ENCODE measurements at regions not wholly inside any gene's neighbourhood (a gene's known extent, or its start where the extent isn't known, plus 50 kb on each side); places are given as distances from the start of the nearest gene placed in this dataset.

DNA sequence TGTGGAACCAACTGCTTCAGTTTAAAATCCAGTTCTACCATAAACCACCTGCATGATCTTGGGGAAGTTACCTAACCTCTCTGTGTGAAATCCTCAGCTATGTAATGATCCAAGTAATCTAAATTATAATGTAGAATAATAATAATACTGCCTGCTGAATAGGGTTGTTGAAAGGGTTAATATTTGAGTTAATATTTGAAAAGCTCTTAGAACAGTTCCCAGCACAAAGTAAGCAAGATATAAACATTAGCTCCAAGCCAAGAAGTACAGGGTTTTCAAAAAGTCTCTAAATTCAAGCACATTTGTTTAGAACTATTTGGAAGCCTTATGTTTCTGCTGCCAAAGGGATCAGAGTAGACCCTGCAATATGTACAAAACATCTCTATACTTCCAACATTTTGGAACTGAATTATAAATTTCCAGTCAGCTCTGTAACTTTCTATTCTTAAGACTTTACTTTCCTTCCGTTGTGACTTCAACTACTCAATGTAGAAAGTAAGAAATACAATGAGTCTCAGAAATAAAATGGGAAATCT is 76.7 kb upstream of the FAM9C start:
- TF ChIP-seq, protein P1, sequence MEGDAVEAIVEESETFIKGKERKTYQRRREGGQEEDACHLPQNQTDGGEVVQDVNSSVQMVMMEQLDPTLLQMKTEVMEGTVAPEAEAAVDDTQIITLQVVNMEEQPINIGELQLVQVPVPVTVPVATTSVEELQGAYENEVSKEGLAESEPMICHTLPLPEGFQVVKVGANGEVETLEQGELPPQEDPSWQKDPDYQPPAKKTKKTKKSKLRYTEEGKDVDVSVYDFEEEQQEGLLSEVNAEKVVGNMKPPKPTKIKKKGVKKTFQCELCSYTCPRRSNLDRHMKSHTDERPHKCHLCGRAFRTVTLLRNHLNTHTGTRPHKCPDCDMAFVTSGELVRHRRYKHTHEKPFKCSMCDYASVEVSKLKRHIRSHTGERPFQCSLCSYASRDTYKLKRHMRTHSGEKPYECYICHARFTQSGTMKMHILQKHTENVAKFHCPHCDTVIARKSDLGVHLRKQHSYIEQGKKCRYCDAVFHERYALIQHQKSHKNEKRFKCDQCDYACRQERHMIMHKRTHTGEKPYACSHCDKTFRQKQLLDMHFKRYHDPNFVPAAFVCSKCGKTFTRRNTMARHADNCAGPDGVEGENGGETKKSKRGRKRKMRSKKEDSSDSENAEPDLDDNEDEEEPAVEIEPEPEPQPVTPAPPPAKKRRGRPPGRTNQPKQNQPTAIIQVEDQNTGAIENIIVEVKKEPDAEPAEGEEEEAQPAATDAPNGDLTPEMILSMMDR (IDR thresholded peaks at IDR 0.05) = no peak
- no peak for TF ChIP-seq POLR2A (IDR thresholded peaks at IDR 0.05)

All from body of pancreas (tissue), 4 donors.